HepG2 (cell line): ENCODE measurements at regions not wholly inside any gene's neighbourhood (a gene's known extent, or its start where the extent isn't known, plus 50 kb on each side); places are given as distances from the start of the nearest gene placed in this dataset.

Experiments
- ATAC-seq: fragments of 200-7000 bp; cut with Tn5 transposase; 3 replicates; pipeline ENCODE4 v1.9.1; 2020; ENCODE audit warnings: mild to moderate bottlenecking, moderate library complexity
- BruUV-seq: library from RNA; stranded (reverse); fragments of 400-500 nt; replicated peaks from 2 replicates; lab custom pipeline; 2021; lab: Mats Ljungman, UMichigan
- CTCF ChIA-PET: fragments of 300-600 bp; formaldehyde crosslinking; extraction: SDS; loops from one replicate; lab custom pipeline; 2021; ENCODE audit warnings: low total read pairs, inconsistent platforms, low intra/inter-chr PET ratio; lab: Yijun Ruan, JAX
- POLR2A ChIA-PET: fragments of 350-600 bp; sonication (Branson Sonifier 250); formaldehyde crosslinking; loops from one replicate; lab custom pipeline; 2020; ENCODE audit warnings: antibody characterized with exemption, inconsistent platforms; lab: Yijun Ruan, JAX
- DNase-seq: peaks from one replicate; pipeline ENCODE4 v3.0.0-alpha.2; 2015; ENCODE audit warnings: low spot score
- FAIRE-seq: peaks from 3 replicates; lab custom pipeline; 2011; peaks lifted over from hg19 to GRCh38; lab: Jason Lieb, UNC
- H2AFZ ChIP-seq: one replicate; pipeline ENCODE4 v1.6.1; 2011; ENCODE audit warnings: low read length, inconsistent platforms
- H3K27ac ChIP-seq: fragments of 300-600 bp; 3 replicates; pipeline ENCODE4 v1.8.0; 2011; ENCODE audit warnings: mixed run types, mild to moderate bottlenecking, mixed read lengths, low read length, inconsistent platforms; ENCODE audit not compliant: insufficient read depth; ENCODE audit errors: extremely low read length
- H3K27me3 ChIP-seq, 2 experiments: fragments of 200-600 bp in 1 of 2; 2 replicates in 1 of 2; 3 replicates in 1 of 2; pipeline versions ENCODE4 v1.6.0 to v1.8.0; 2011; ENCODE audit warnings: low read length in 2 of 2, mild to moderate bottlenecking in 2 of 2, moderate library complexity in 2 of 2, inconsistent platforms in 1 of 2; ENCODE audit not compliant: insufficient read depth in 2 of 2, control insufficient read depth in 1 of 2
- H3K36me3 ChIP-seq, 2 experiments: fragments of 200-600 bp in 1 of 2; replicated peaks in 1 of 2; 2 replicates in 1 of 2; 3 replicates in 1 of 2; pipeline versions ENCODE4 v1.5.1 to v1.8.0; 2011; ENCODE audit warnings: low read length in 2 of 2, inconsistent platforms in 1 of 2; ENCODE audit not compliant: insufficient read depth in 2 of 2, control insufficient read depth in 1 of 2
- H3K4me1 ChIP-seq: 2 replicates; pipeline ENCODE4 v1.5.1; 2012; ENCODE audit warnings: low read length, inconsistent platforms; ENCODE audit not compliant: insufficient read depth
- H3K4me2 ChIP-seq: 2 replicates; pipeline ENCODE4 v1.6.0; 2011; ENCODE audit warnings: low read depth, low read length, inconsistent platforms
- H3K4me3 ChIP-seq, 3 experiments: fragments of 200-600 bp in 1 of 3; sonication (generic), shearing (Covaris generic) in 1 of 3; replicated peaks in 1 of 3; 2 replicates each; pipeline ENCODE4 v1.5.1; 2011 to 2016; ENCODE audit warnings: low read length in 3 of 3, inconsistent platforms in 2 of 3, low read depth in 2 of 3, mild to moderate bottlenecking in 2 of 3, control low read depth in 1 of 3, mixed read lengths in 1 of 3; ENCODE audit not compliant: insufficient read depth in 1 of 3
- H3K79me2 ChIP-seq: one replicate; pipeline ENCODE4 v1.6.1; 2011; ENCODE audit warnings: low read length, inconsistent platforms; ENCODE audit not compliant: insufficient read depth
- H3K9ac ChIP-seq: 2 replicates; pipeline ENCODE4 v1.6.0; 2011; ENCODE audit warnings: mild to moderate bottlenecking, low read depth, low read length, inconsistent platforms; ENCODE audit not compliant: insufficient read depth
- H3K9me3 ChIP-seq: 2 replicates; pipeline ENCODE4 v1.5.1; 2012; ENCODE audit warnings: mild to moderate bottlenecking, low read length
- H4K20me1 ChIP-seq: 2 replicates; pipeline ENCODE4 v1.6.0; 2011; ENCODE audit warnings: inconsistent platforms, mild to moderate bottlenecking, low read length, moderate library complexity; ENCODE audit not compliant: insufficient read depth
- AGO2 ChIP-seq: fragments of 200-400 bp; formaldehyde crosslinking; optimal IDR thresholded peaks from 2 replicates; pipeline ENCODE3; 2017; ENCODE audit warnings: mild to moderate bottlenecking, low read depth, low read length, moderate library complexity
- KDM6A ChIP-seq: IDR thresholded peaks from 2 replicates; pipeline ENCODE4 v1.6.1; 2016; ENCODE audit warnings: low read depth
- MAFF ChIP-seq: IDR thresholded peaks from 2 replicates; pipeline ENCODE4 v1.6.1; 2011; ENCODE audit warnings: low read depth, low read length, improper control_type of control experiment
- MAFK ChIP-seq, 2 experiments: IDR thresholded peaks in 1 of 2; conservative IDR thresholded peaks in 1 of 2; 2 replicates each; pipeline ENCODE4 v1.6.1; 2011; ENCODE audit warnings: improper control_type of control experiment in 2 of 2, low read length in 2 of 2
- SRSF9 ChIP-seq: fragments of 200-400 bp; formaldehyde crosslinking; IDR thresholded peaks from 2 replicates; pipeline ENCODE4 v1.6.1; 2018; ENCODE audit warnings: borderline replicate concordance, mild to moderate bottlenecking, low read depth, low read length; ENCODE audit not compliant: insufficient read depth, poor library complexity, severe bottlenecking
- ZGPAT ChIP-seq: IDR thresholded peaks from 2 replicates; pipeline ENCODE4 v1.6.1; 2016; ENCODE audit warnings: mild to moderate bottlenecking
- ZNF800 ChIP-seq: sonication (generic); formaldehyde crosslinking; IDR thresholded peaks from 2 replicates; pipeline ENCODE4 v1.4.0; 2020; ENCODE audit warnings: missing genetic modification reagents
- WGBS: methylation state at CpG from one replicate; pipeline ENCODE4 v1.1.6; 2017; ENCODE audit warnings: low lambda C conversion rate; 5-methylcytosine and 5-hydroxymethylcytosine counted together
- in situ Hi-C: cut with HindIII; loops from 2 replicates; pipeline ENCODE4 v1.10.0; 2017; ENCODE audit warnings: low pct_unique_long_range_greater_than_20kb; ENCODE audit not compliant: extremely low pct_ligation_motif_present
- intact Hi-C: fragments of 100-400 bp; cut with micrococcal nuclease; formaldehyde crosslinking; loops from one replicate; pipeline ENCODE4 v1.10.0; 2022; ENCODE audit not compliant: unreplicated experiment

- Histone ChIP-seq H3K4me2 (no peak overlapping the region), H4K20me1 (no peaks in the 10 kb centered on the region), H3K9me3 (no peaks in the 10 kb centered on the region), H3K36me3 (no peaks in the 10 kb centered on the region), H3K4me3 (no peak overlapping the region), H2AFZ (no peak overlapping the region), H3K27ac (no peak overlapping the region), H3K9ac (no peak overlapping the region), H3K79me2 (no peaks in the 10 kb centered on the region), H3K4me1 (no peaks in the 10 kb centered on the region), H3K27me3 (no peaks in the 10 kb centered on the region)
- no TSS peak for BruUV-seq
- DNase-seq (no peak), FAIRE-seq (no peak), ATAC-seq (no peak)
- intact Hi-C loops (no loop called here), in situ Hi-C loops (no loop called here)
- ChIA-PET CTCF (no interaction called here), POLR2A (no interaction called here)
- WGBS: 0% methylated on average over 2 of the region's 2 CpGs
- no peak for TF ChIP-seq ZGPAT
- TF ChIP-seq SRSF9: no peak
- peak; percentile 44 to 62; a peak in 3 of 4 replicates for TF ChIP-seq MAFK (conservative IDR thresholded peaks at IDR 0.05 in 1 of 2, IDR thresholded peaks at IDR 0.05 in 1 of 2; ENCODE audit: low read length in 2 of 2)
- peak; percentile 34; the same call in 1 of the 2 replicates for TF ChIP-seq MAFF
- TF ChIP-seq KDM6A (CRISPR knock-in tag): no peak
- no peak for TF ChIP-seq AGO2
- no peak for TF ChIP-seq ZNF800 (CRISPR knock-in tag)
- TF ChIP-seq, all 625 proteins: peak for 2
These were observed 1412.4 kb downstream of the RPA4 start for GRCh38 chrX:98296129-98296528.
